ENCODE measurements at regions not wholly inside any gene's neighbourhood (a gene's known extent, or its start where the extent isn't known, plus 50 kb on each side); places are given as distances from the start of the nearest gene placed in this dataset.

DNA sequence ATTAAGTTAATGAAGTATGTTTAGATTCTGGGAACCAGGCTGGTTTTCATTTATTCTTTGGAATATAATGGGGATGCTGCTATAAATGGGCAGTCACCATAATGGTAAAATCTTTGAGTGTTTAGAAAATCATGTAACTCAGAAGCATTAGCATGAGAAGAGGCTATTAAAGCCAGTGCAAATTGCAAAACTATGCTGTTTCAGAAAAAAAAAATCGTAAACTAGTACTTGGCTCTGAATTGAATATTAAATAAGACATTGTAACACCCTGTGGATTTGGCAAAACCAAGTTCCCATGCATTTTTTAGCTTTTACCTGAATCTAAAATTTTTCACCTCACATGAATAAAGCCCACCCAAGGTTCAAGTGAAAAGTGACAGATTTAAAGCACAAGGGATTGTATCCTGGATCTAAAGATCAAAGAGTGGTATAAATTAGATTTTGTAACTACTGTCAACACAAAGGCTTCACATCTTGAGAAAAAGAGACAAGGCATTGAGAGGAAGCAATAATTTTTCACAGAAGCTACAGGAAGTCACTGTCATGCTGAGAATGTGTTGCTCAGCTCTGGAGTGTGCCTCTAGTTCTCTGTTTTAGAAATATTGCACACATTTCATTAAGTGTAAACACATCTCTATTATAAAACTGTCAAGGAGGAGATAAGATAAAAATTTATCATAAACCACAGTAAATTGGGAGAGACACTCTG is 142.2 kb downstream of the ABCA8 start:
- no peak for DNase-seq (ENCODE audit: low read depth)

DNA sequence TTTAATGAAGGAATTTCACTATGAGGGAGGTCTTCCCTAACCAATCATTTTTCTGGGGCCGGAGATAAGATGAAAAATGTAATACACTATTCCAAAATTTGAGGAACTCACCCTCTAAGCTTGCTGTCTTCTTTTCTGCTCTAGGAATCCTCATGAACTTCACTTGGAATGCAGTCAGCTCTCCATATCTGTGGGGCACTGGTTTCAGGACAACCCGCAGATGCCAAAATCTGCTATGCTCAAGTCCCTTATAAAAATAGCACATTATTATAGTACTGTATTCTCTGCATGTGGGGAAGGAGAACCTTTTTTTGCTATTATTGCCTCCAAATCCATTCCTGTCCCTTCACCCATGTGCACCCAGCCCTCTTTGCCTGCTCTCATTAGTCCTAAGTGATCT is 146.0 kb downstream of the ABCA8 start:
- DNase-seq (ENCODE audit: low read depth) = no peak

DNA sequence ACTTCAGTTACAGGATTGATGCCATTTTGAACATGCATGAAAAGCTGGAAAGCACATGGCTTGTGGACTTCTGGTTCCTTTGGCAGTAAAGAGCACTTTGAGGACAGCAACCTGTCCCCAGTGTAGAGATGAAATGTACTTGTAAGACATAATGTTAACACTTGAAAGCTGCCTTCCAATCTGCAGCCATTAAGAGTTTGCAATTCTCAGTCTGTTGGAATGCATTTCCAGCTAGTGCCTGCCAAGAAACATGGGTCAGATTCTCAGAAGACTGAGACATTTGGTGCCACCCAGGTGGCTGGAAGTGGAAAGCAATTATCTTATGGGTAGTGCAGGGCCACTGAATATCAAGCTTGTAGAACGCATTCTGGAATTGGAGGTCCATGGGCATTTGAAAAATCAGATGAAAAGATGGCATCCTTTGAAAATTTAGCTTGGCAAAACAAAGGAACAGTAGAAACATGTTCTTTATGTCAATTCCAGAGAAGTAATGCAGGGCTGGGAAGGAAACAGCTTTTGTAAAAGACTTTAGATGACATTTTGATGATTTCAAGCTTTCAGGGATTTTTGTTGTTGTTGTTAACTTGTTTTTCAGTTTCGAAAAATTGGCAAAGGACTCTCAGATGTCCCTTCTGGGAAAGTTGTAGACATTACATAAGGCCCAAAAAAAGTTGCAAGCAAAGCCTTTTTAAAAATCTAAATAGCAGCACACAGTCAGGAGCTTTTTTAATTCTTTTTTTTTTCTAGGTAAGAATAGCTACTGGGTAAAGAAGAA is 147.0 kb downstream of the ABCA8 start:
- no peak for DNase-seq (ENCODE audit: low read depth)

GRCh38 chr17:68805609-68806008 is 149.6 kb downstream of the ABCA8 start:
- DNase-seq (ENCODE audit: low read depth) = no peak

GRCh38 chr17:68804777-68805520 is 150.2 kb downstream of the ABCA8 start:
- no peak for DNase-seq (ENCODE audit: low read depth)

DNA sequence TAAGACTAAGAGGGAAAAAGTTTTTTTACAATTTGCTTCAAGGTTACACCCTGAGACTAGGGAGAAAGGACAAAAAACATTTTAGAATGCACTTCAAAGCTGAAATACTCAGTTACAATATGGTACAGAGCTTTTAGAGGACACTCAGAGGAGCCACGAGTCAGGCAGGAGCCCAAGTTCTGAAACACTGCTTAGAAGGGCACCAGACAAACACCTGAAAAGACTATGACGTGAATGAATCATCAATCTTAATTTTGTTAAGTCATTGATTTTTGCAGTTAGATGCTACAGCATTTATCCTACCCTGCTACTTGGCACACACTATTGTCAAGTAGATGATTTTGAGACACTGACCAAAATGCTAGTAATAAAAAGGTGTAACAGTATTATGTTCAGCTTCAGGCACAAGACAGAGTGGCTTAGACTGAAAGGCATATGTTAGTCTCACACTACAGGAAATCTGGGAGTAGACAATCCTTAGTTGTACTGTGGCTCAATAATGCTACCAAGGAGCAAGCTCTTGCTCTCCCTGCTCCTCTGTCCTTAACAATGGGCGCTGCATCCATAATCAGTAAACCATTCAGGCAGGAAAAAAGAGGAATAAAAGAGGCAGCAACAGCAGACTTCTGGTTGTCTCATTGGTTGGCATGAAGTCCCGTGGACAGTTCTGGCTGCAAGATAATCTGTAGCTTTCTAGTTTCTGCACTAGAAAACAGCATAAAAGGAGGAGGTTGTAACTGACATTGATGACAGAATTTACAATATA is 151.8 kb downstream of the ABCA8 start:
- no peak for DNase-seq (ENCODE audit: low read depth)

DNA sequence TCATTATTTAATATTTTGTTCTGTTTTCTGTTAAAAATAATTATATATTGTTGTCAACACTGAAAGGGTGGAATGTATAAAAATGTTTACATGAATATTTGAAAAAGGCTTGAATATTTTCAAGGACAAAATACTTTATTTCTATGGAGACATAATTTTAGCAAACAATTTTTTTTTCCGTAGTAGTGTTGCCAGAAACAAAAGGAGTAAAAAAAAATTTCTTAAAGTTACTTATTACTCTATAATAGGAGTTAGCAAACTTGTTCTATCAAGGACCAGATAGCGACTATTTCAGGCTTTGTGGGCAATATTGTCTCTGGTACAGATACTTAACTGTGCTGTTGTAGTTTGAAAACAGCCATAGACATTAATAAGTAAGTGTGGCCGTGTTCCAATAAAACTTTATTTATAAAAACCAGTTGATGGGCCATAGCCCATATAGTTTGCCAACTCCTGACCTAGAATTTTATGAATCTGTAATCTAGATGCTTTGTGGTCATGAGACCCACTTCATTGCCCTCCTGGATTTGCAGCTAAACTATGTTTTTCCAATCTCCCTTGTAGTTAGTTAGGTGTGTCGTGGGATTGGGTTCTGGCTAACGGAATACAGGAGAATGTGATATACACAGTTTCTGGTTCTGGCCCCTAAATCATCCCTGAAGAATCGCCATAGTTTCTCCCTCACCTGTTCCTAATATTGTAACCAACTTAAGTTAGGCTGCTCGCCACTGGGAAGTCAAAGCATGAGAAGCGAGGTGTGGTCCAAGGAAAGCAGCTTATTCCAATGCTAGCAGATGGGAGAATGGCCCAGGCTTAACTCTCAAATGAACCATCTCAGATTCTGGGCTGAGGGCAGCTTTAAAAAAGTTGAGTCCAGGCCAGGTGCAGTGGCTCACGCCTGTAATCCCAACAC is 153.6 kb downstream of the ABCA8 start:
- no peak for DNase-seq (ENCODE audit: low read depth)

DNA sequence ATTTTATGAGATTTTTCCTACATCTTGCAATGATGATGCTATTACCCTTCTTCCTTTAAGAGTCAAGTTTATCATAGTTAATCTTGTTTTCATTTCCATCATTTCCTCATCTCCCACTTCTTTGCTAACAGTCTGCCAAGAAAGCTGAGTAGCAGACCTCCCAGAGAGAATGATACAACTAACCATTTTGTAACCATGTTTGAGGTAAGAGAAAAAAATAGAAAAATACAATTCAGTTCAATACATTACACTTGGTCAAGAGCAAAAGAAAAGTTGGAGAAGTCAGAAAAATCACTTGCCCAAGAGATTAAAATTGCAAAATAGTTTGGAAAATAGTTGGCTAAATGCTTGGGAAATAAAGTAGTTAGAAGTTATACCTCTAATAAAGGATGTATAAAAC is 154.4 kb downstream of the ABCA8 start:
- no peak for DNase-seq (ENCODE audit: low read depth)

- DNase-seq (ENCODE audit: low read depth) = peak; percentile 62
Measured at GRCh38 chr17:68794636-68795434, 160.4 kb downstream of the ABCA8 start.

GRCh38 chr17:68792873-68793272 is 162.3 kb downstream of the ABCA8 start:
- DNase-seq (ENCODE audit: low read depth) = no peak

DNA sequence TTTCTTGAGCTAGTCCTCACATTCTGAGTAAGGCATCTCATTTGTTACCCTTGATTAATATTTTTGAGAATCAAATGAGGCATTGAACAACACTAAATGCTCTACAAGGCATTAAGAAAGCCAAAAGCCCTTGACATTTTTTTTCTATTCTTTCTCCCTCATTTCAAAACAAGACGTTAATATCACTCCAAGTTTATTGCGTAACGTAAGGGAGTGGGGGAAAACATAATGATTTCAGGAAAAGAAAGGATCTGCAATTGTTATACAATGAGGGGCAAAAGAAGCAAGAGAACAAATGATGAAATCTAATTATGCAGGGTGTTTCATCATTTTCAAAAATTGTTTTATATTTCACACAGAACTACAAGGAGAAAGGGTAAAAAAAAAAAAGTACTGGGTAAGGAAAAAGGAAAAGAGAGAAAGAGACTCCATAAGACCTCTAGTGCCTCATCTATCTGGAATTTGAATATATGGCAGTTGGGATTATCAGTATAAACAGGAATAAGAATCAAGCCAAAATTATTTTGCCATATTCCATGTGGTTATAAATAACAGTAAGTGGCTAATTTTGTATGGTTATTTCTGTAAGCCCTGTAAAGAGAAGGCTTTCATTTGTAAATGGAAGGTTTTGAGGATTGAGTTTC is 163.0 kb downstream of the ABCA8 start:
- peak; percentile 24 for DNase-seq (ENCODE audit: low read depth)

DNA sequence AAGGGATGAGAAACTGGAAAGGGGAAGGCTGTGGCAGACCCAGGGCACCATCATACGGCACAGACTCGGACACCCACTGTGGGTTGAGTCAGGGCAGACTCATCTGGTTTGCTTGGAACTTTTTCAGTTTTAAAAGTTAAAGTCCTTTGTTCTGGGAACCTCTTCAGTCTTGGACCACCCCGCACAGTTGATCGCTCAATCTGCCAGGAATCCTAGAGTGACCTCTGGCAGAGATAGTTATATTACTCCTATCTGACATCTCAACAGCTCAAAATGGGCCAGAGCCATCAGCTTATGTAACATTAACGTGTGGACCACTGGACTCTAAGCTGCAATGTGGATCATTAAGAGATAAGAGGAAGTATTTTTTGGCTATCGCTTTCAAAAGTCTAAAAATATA is 164.3 kb downstream of the ABCA8 start:
- no peak for DNase-seq (ENCODE audit: low read depth)

DNA sequence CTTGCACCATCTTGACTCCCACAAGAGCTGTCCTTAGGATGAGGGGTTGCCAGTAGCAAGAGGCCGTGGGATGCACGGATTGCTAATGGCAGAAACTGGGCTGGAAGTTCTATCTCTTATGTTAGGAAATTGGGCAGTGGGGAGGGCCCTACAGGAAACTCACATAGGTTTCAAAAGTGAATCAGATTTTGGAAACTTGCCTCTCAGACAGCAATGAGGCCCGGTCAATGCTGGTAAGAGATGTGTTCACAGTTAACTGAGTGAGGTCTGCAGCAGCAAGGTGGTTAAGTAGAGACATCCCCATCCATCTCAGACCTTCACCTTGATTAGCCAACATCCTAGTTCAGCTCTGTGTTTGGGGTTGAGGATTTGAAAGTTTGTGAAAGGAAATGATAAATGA is 164.7 kb downstream of the ABCA8 start:
- no peak for DNase-seq (ENCODE audit: low read depth)

GRCh38 chr17:68789203-68789962 is 165.8 kb downstream of the ABCA8 start:
- DNase-seq (ENCODE audit: low read depth) = no peak

DNA sequence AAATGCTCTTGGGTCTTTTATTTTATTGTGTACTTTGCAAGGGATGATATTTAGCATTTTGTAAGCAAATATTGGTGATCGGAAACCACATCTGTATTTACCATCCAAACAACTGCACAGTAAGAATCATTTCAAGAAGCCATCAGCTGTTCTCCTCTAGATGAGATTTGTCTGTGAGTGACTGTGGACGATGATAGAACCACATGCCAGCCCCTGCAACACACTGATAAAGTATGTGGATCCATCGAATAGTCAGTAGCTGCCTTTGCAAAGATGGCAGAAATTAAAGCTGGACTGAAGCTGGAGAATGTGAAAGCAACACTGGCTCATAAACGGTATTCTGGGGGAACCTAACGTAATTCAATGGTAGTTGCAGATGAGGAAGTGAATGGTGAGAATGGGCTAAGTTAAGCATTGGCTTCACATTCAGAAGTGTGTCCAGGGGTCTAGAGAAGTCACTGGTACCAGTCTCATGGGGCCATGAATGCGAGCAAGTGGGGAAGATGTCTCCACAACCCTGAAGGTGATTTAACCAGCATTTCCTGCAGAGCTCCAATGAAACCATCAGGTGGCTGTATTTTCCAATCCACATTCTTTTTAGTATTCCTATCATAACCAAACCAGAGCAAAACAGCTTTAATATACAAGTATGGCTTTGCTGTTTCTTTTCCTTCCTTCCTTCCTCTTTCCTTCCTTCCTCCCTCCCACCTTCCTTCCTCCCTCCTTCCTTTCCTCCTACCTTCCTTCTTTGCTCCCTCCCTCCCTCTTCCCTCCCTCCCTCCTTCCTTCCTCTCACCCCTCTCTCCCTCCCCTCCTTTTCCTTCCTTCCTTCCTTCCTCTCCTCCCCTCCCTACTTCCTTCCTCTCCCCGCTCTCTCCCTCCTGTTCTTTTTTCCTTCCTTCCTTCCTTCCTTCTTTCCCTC is 169.4 kb downstream of the ABCA8 start:
- DNase-seq (ENCODE audit: low read depth) = no peak

DNA sequence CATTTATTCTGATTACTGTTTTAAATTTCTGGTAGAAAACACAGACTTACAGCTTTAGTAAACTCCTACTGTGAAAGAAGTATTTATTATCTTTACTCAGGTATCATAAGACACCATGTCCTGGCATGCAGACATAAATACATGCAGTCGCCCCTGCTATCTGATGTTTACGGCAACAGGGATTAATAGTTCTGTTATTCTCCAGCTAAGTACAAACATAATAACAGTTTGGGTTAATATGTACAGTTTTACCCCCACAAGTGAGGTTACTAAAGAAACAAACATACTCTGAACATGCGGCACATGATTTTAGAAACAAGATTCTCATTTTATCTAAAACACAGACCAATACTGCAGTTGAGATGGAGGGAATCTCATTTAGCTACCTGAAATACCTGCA is 170.8 kb downstream of the ABCA8 start:
- no peak for DNase-seq (ENCODE audit: low read depth)

- DNase-seq (ENCODE audit: low read depth) = peak; percentile 23
Measured at GRCh38 chr17:68783861-68784260, 171.3 kb downstream of the ABCA8 start.

- DNase-seq (ENCODE audit: low read depth) = no peak
Measured at GRCh38 chr17:68782789-68783188, 172.4 kb downstream of the ABCA8 start.
